GM12864 (cell line): ENCODE measurements at regions not wholly inside any gene's neighbourhood (a gene's known extent, or its start where the extent isn't known, plus 50 kb on each side); places are given as distances from the start of the nearest gene placed in this dataset.

Source experiments
- DNase-seq: peaks from one replicate; pipeline ENCODE4 v3.0.0-alpha.2; 2011; ENCODE audit warnings: low read depth
- H3K4me3 ChIP-seq: 2 replicates; pipeline ENCODE4 v1.5.1; 2011; ENCODE audit warnings: mild to moderate bottlenecking, low read depth, low read length, control low read depth
- CTCF ChIP-seq: IDR thresholded peaks from 2 replicates; pipeline ENCODE4 v1.5.1; 2011; ENCODE audit warnings: low read depth, mild to moderate bottlenecking, moderate library complexity, low read length, control low read depth, inconsistent platforms; ENCODE audit errors: missing control alignments

GRCh38 chr14:101496776-101497683, 64.3 kb upstream of the DIO3 start:
- no peak for DNase-seq
- TF ChIP-seq CTCF, result no peak
- H3K4me3 ChIP-seq, result no peak overlapping the region

- no peak overlapping the region for H3K4me3 ChIP-seq
- no peak for TF ChIP-seq CTCF
- no peak for DNase-seq
These were observed 63.4 kb upstream of the DIO3 start for GRCh38 chr14:101497684-101498525.

- no peak for DNase-seq
- H3K4me3 ChIP-seq, result no peak overlapping the region
- TF ChIP-seq CTCF, result no peak
These were observed 62.8 kb upstream of the DIO3 start for GRCh38 chr14:101498526-101498860.

GRCh38 chr14:101499080-101499479, 62.2 kb upstream of the DIO3 start:
- DNase-seq, result no peak
- TF ChIP-seq CTCF, result no peak
- H3K4me3 ChIP-seq, result no peak overlapping the region

- no peak for DNase-seq
- no peak for TF ChIP-seq CTCF
- no peak overlapping the region for H3K4me3 ChIP-seq
These were observed 61.8 kb upstream of the DIO3 start for GRCh38 chr14:101499513-101499912.

GRCh38 chr14:101500061-101500460, 61.2 kb upstream of the DIO3 start:
- TF ChIP-seq CTCF, result no peak

GRCh38 chr14:101500681-101501080, 60.6 kb upstream of the DIO3 start:
- no peak for TF ChIP-seq CTCF
- no peak overlapping the region for H3K4me3 ChIP-seq
- DNase-seq, result no peak

More at GRCh38 chr14:101500061-101500460, 61.2 kb upstream of the DIO3 start:
- no peak for DNase-seq
- no peak overlapping the region for H3K4me3 ChIP-seq
